ENCODE measurements at regions not wholly inside any gene's neighbourhood (a gene's known extent, or its start where the extent isn't known, plus 50 kb on each side); places are given as distances from the start of the nearest gene placed in this dataset.

DNA sequence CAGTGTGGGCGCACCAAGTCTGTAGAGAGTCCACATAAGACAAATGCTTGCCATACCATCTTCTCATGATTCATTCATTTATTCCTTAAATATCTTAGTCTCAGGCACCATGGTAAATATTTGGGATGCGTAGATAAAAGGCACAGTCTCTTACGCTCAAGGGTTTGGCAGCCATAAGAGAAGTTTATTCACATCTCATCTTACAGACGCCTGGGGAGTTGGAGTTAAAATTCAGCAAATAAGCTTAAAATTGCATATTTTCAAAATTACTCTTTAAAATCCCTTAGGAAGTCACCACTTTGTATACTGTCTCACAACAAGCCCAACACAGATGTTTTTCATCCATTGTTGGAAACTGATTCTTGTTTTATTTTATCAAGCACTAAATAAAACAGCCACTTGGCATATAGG lies 363.3 kb downstream of the KIF16B start:
- TF ChIP-seq, protein P1, sequence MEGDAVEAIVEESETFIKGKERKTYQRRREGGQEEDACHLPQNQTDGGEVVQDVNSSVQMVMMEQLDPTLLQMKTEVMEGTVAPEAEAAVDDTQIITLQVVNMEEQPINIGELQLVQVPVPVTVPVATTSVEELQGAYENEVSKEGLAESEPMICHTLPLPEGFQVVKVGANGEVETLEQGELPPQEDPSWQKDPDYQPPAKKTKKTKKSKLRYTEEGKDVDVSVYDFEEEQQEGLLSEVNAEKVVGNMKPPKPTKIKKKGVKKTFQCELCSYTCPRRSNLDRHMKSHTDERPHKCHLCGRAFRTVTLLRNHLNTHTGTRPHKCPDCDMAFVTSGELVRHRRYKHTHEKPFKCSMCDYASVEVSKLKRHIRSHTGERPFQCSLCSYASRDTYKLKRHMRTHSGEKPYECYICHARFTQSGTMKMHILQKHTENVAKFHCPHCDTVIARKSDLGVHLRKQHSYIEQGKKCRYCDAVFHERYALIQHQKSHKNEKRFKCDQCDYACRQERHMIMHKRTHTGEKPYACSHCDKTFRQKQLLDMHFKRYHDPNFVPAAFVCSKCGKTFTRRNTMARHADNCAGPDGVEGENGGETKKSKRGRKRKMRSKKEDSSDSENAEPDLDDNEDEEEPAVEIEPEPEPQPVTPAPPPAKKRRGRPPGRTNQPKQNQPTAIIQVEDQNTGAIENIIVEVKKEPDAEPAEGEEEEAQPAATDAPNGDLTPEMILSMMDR (conservative IDR thresholded peaks at IDR 0.05 in 1 of 2, IDR thresholded peaks at IDR 0.05 in 1 of 2; ENCODE audit: low read depth in 1 of 2, low read length in 2 of 2) = no peak
- TF ChIP-seq EZH2 (IDR thresholded peaks at IDR 0.05; ENCODE audit: low read length, missing control alignments) = no peak

Measured in fibroblast of lung (primary cell).